Smooth muscle cell (in vitro differentiated cells): ENCODE measurements at regions not wholly inside any gene's neighbourhood (a gene's known extent, or its start where the extent isn't known, plus 50 kb on each side); places are given as distances from the start of the nearest gene placed in this dataset. TPM values are rescaled to one million over a fixed set of nuclear protein-coding genes. Genes with fewer than 3 reads are reported as not detected.

ENCODE experiments used
- small RNA-seq: library from RNA; depleted of rRNA; stranded (forward); fragments of <200 nt; gene quantifications from one replicate; pipeline ENCODE3, GENCODE V24; 2014

Small RNA genes in the stretch of these regions (small RNA-seq; reads per million reads assigned to genes)
- gene AC010881.1 (not detected), gene AC018880.2 (not detected)
